PFSK-1 (cell line): ENCODE measurements at regions not wholly inside any gene's neighbourhood (a gene's known extent, or its start where the extent isn't known, plus 50 kb on each side); places are given as distances from the start of the nearest gene placed in this dataset.

Source experiments
- POLR2AphosphoS5 ChIP-seq: IDR thresholded peaks from 2 replicates; pipeline ENCODE4 v1.6.1; 2012; ENCODE audit warnings: low read depth, mild to moderate bottlenecking, control low read depth, low read length, moderate library complexity
- REST ChIP-seq, 2 experiments: IDR thresholded peaks; 2 replicates each; pipeline versions ENCODE4 v1.6.1 to v1.8.0; 2011 to 2012; ENCODE audit warnings: low read depth in 2 of 2, low read length in 2 of 2, control low read depth in 1 of 2, inconsistent platforms in 1 of 2, mild to moderate bottlenecking in 1 of 2, moderate library complexity in 1 of 2; ENCODE audit not compliant: insufficient read depth in 1 of 2
- TAF1 ChIP-seq: IDR thresholded peaks from 2 replicates; pipeline ENCODE4 v1.6.1; 2012; ENCODE audit warnings: low read length, control low read depth, borderline replicate concordance; ENCODE audit not compliant: insufficient read depth

- TF ChIP-seq REST (IDR thresholded peaks at IDR 0.05; ENCODE audit: insufficient read depth in 1 of 2, low read depth in 2 of 2, low read length in 2 of 2) (no peak), TAF1 (no peak), POLR2AphosphoS5 (no peak)
Measured at GRCh38 chr2:84292545-84292944, 166.5 kb downstream of the SUCLG1 start.
